ENCODE measurements at regions not wholly inside any gene's neighbourhood (a gene's known extent, or its start where the extent isn't known, plus 50 kb on each side); places are given as distances from the start of the nearest gene placed in this dataset.

DNA sequence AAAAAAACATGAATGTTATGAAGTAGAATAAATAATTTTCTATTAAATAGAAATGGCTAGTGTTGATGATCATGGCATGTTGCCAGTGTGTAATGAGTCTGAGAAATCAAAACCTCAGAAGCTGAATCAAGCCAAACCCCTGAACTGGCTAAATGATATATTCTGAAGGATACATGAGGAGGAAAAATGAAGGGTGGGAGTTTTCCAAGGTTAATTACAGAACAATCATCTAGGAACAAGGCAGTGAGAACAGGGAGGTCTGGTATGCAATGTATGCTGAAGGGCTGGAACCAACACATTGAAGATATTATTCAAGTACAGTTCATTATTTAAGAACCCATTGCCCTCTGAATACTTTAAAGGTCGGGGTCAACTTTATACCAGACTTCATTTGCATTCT lies 309.1 kb upstream of the NRIP1 start:
- Mint-ChIP-seq H3K4me1 (peaks cover 0 to 4% (median 0%) of the 10 kb centered on the region in 3 donors), H3K27me3 (peaks cover 4% of the 10 kb centered on the region), H3K9me3 (peaks cover 0 to 1% (median 0%) of the 10 kb centered on the region in 3 donors), H3K27ac (no peak overlapping the region), H3K36me3 (no peaks in the 10 kb centered on the region), H3K4me3 (no peak overlapping the region)

DNA sequence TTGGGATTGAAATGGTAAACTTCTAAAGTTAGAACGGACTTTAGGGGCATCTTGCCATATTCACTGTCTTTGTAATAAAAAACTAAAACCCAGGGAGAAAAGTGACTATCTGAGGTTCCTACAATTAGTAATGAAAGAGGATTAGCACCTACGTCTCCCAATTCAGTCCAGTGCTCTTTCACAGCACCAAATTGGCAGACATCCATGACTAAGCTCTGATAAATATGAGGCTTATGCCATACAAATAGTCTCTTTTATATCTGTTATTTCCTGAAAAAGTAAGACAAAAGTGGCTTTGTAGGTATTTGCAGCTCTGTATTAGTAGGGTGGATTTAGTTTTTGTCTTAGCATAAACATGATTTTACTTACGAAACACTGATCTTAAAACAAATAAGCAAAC lies 315.0 kb upstream of the NRIP1 start:
- Mint-ChIP-seq H3K36me3 (no peaks in the 10 kb centered on the region), H3K4me1 (no peaks in the 10 kb centered on the region), H3K4me3 (no peak overlapping the region), H3K9me3 (peaks cover 0 to 1% (median 0%) of the 10 kb centered on the region in 3 donors), H3K27ac (no peak overlapping the region), H3K27me3 (peaks cover 1% of the 10 kb centered on the region)

DNA sequence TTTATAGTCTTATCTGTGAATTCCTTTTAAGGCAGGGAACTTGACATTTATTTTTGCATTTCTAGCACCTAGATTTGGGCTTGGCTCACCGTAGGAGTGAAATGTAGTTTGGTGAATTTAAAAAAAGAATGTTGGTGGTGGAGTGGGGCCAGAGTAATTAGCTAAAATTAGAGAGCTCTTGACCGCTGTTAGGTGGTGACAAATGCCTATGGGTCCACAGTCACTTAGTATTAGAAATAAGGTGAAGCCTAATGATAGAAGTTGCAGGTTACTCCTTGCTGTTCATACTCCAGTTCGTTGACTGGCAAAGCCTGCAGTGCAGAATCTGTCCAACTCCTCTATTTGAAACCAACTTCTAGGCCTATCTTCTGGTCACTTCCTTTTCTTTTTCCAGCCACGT lies 318.8 kb upstream of the NRIP1 start:
- H3K9me3 Mint-ChIP-seq = peaks cover 0 to 6% (median 0%) of the 10 kb centered on the region in 3 donors
- H3K27ac Mint-ChIP-seq = no peak overlapping the region
- peaks cover 7% of the 10 kb centered on the region for H3K27me3 Mint-ChIP-seq
- no peak overlapping the region for H3K4me3 Mint-ChIP-seq
- no peaks in the 10 kb centered on the region for H3K36me3 Mint-ChIP-seq
- no peaks in the 10 kb centered on the region for H3K4me1 Mint-ChIP-seq

DNA sequence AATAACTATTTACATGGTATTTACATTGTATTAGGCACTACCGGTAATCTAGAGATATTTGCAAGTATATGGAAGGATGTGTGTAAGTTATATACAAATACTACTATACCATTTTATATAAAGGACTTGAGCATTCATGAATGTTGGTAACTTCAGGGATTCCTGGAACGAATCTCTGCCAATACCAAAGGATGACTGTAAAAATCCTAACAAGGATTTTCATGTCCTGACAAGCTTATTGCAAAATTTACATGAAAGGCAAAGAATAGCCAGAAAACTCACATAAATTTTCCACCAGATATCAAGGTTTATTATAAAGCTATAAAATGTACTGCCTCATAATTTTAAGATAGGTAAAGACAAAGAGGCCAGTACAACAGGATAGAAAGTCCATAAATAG lies 325.2 kb upstream of the NRIP1 start:
- Mint-ChIP-seq H3K27ac (no peak overlapping the region), H3K4me1 (peaks cover 0 to 2% (median 0%) of the 10 kb centered on the region in 3 donors), H3K9me3 (peaks cover 0 to 6% (median 3%) of the 10 kb centered on the region in 3 donors), H3K27me3 (peaks cover 6% of the 10 kb centered on the region), H3K36me3 (no peaks in the 10 kb centered on the region), H3K4me3 (no peak overlapping the region)

DNA sequence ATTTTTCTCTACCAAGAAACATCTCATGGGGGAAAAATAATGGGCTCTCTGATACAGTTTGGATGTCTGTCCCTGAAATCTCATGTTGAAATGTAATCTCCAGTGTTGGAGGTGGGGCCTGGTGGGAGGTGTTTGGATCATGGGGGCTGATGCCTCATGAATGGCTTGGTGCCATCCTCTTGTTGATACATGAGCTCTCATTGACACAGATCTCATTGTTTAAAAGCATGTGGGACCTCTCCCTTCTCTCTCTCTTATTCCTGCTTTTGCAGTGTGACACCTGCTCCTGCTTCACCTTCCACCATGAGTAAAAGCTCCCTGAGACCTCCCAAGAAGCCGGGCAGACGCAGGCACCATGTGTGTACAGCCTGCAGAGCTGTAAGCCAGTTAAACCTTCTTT lies 332.5 kb upstream of the NRIP1 start:
- Mint-ChIP-seq H3K4me1 (no peaks in the 10 kb centered on the region), H3K9me3 (peaks cover 0 to 2% (median 0%) of the 10 kb centered on the region in 3 donors), H3K4me3 (no peak overlapping the region), H3K36me3 (no peaks in the 10 kb centered on the region), H3K27me3 (no peaks in the 10 kb centered on the region), H3K27ac (no peak overlapping the region)

DNA sequence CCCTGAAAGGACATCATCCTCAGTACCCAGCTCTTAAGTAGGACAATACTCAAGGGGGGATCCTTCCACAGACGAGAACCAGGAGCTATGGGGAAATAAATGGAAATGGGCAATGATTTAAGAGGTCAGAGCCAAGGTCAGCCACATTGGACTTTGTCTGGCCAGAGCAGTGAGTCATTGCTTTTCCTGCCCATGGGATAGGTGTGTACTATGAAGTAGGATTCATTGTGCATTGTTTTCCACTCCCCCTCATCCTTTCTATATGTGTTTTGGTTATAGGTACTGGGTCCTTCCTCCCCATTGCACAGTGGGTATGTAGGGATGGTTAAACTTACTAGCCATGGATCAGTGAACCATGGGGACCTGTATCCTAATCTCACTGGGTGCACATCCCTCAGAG lies 328.9 kb upstream of the USP25 start:
- H3K4me1 Mint-ChIP-seq = no peaks in the 10 kb centered on the region
- no peak overlapping the region for H3K4me3 Mint-ChIP-seq
- no peak overlapping the region for H3K27ac Mint-ChIP-seq
- no peaks in the 10 kb centered on the region for H3K36me3 Mint-ChIP-seq
- no peaks in the 10 kb centered on the region for H3K27me3 Mint-ChIP-seq
- H3K9me3 Mint-ChIP-seq = peaks cover 0 to 2% (median 0%) of the 10 kb centered on the region in 3 donors

DNA sequence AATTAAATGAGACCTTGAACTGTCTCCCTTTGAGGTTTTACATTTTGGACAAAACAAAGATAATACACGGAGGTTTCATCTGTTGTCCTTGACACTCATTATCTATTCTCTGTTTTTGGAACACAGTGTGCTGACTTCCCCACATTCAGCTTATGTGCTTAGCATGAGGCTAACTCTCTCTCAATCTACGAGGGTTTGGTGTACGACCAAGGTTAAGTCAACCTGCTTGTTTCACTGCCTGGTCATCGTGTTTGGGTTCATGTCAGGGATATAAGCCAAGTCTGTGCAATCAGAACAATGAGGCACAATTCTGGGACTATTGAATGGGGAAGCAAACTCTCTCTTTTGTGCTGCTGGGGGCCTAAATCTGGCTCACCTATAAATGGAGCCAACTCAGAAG lies 328.5 kb upstream of the USP25 start:
- no peaks in the 10 kb centered on the region for H3K4me1 Mint-ChIP-seq
- no peaks in the 10 kb centered on the region for H3K36me3 Mint-ChIP-seq
- no peaks in the 10 kb centered on the region for H3K27me3 Mint-ChIP-seq
- no peak overlapping the region for H3K4me3 Mint-ChIP-seq
- peaks cover 0 to 2% (median 0%) of the 10 kb centered on the region in 3 donors for H3K9me3 Mint-ChIP-seq
- no peak overlapping the region for H3K27ac Mint-ChIP-seq

DNA sequence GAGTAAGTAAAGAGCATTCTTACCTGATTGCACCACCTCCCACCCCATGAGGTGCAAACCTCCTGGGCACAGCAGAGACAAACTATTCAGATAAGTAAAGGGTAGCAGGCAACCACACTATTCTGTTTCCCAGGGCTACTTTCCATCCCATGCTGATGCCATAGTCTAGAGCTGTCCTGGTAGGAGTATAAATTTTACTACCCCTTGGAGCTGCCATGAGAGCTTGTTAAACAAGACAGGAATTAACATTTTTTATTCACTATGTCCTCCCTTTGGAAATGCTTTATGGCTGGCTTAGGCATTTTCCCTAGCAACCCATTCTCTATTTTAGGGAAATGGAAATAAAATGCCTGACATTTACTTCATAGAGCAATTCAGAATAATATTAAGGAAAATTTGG lies 324.6 kb upstream of the USP25 start:
- H3K4me3 Mint-ChIP-seq = no peak overlapping the region
- no peak overlapping the region for H3K27ac Mint-ChIP-seq
- no peaks in the 10 kb centered on the region for H3K4me1 Mint-ChIP-seq

DNA sequence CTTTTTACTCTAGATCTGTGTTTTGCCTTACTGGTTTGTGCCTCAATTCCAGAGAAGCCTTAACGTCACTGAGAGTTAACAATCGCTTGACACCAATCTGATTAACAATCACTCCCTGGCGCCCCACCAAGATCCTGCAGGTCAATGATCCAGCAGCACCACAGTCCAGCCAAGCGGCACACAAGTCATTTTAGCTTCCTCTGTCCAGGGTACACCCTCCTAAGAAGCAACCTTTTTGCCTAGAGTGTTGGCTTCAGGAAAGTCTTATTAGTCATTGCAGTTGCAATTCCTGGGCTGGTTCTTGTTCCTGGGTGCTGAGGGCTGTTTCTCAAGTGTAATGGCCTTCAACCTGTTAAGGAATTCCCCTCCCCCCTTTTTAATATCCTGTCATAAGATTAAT lies 323.0 kb upstream of the USP25 start:
- H3K27ac Mint-ChIP-seq = no peak overlapping the region
- no peak overlapping the region for H3K4me3 Mint-ChIP-seq
- no peaks in the 10 kb centered on the region for H3K36me3 Mint-ChIP-seq
- peaks cover 0 to 5% (median 0%) of the 10 kb centered on the region in 3 donors for H3K9me3 Mint-ChIP-seq
- no peaks in the 10 kb centered on the region for H3K4me1 Mint-ChIP-seq
- H3K27me3 Mint-ChIP-seq = no peaks in the 10 kb centered on the region

More for the DNA sequence above, 324.6 kb upstream of the USP25 start:
- Mint-ChIP-seq H3K36me3 (no peaks in the 10 kb centered on the region), H3K27me3 (no peaks in the 10 kb centered on the region), H3K9me3 (peaks cover 0 to 2% (median 0%) of the 10 kb centered on the region in 3 donors)

DNA sequence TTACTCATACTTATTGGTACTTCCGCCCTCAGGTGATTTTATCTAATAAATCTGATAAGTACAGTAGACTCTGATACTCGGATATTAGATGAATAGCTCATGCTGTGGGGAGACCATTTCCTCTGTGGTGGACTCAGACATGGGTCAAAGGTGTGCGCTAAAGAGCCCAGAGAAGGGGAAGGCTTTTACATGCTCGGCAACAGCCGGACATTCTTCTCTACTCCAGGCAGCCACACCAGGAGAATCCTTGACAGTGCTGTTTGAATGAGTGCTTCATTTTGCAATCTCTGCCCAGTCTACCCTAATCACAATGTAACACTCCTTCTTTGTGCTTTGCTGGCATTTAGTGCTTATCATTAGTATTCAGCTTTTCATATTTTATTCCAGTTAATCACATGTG lies 322.2 kb upstream of the USP25 start:
- H3K4me1 Mint-ChIP-seq = no peaks in the 10 kb centered on the region
- H3K27ac Mint-ChIP-seq = no peak overlapping the region
- no peaks in the 10 kb centered on the region for H3K27me3 Mint-ChIP-seq
- no peak overlapping the region for H3K4me3 Mint-ChIP-seq
- no peaks in the 10 kb centered on the region for H3K36me3 Mint-ChIP-seq
- H3K9me3 Mint-ChIP-seq = peaks cover 0 to 9% (median 3%) of the 10 kb centered on the region in 3 donors

DNA sequence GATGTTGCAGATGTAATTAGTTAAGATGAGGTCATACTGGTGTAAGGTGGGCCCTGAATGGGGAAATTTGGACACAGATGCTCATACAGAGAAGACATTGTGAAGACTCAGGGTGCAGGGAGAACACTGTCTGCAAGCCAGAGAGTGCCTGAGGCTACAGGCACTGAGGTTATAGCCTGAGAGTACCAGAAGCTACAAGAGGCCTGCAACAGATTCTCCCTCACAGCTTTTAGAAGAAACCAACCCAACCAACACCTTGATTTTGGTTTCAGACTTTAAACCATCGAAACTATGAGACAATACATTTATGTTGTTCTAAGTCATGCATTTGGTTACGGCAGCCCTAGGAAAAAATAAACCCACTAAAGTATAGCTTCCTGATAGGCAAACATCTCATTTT lies 321.7 kb upstream of the USP25 start:
- H3K36me3 Mint-ChIP-seq = no peaks in the 10 kb centered on the region
- H3K4me1 Mint-ChIP-seq = no peaks in the 10 kb centered on the region
- no peak overlapping the region for H3K27ac Mint-ChIP-seq
- H3K27me3 Mint-ChIP-seq = no peaks in the 10 kb centered on the region
- no peak overlapping the region for H3K4me3 Mint-ChIP-seq
- H3K9me3 Mint-ChIP-seq = peaks cover 0 to 9% (median 3%) of the 10 kb centered on the region in 3 donors

DNA sequence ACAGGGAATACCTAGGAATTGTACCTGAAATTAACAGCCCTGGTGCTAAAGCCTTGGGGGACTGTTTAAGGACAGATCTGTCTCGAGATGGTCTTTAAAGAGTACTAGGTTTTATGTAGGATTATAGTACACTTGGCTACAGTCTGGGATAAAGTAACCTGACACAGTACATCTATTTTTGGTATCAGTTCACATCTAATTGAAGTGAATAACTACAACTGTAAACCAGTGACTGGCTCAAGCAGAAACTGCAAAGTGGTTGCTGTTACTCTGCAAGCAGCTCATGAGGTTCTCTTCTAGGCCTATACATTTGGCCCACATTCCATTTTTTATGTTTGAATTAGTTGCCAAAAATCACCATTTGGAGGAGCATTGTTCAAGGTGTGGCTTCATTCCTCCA lies 320.8 kb upstream of the USP25 start:
- H3K9me3 Mint-ChIP-seq = peaks cover 0 to 9% (median 3%) of the 10 kb centered on the region in 3 donors
- no peaks in the 10 kb centered on the region for H3K4me1 Mint-ChIP-seq
- no peak overlapping the region for H3K4me3 Mint-ChIP-seq
- no peak overlapping the region for H3K27ac Mint-ChIP-seq
- no peaks in the 10 kb centered on the region for H3K27me3 Mint-ChIP-seq
- H3K36me3 Mint-ChIP-seq = no peaks in the 10 kb centered on the region

DNA sequence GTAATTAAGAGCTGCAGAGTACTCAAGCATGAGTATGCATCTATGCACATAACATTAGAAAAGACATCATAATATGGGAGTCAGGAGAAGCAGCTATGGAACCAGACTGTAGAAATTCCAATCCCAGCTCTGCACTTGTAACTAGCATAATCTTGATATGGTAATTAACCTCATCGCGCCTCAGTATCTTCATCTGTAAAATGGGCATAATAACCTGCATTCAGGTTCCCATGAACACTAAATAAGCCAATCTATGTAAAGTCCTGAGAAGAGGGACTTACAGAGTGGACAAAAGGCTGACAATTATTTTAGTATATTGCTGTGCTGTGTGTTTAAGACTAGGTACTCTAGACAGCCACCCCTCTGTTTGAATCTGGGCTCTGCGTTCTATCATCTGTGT lies 318.9 kb upstream of the USP25 start:
- no peaks in the 10 kb centered on the region for H3K36me3 Mint-ChIP-seq
- H3K27me3 Mint-ChIP-seq = no peaks in the 10 kb centered on the region
- H3K4me1 Mint-ChIP-seq = no peaks in the 10 kb centered on the region
- no peak overlapping the region for H3K27ac Mint-ChIP-seq
- no peak overlapping the region for H3K4me3 Mint-ChIP-seq
- H3K9me3 Mint-ChIP-seq = peaks cover 0 to 7% (median 3%) of the 10 kb centered on the region in 3 donors

DNA sequence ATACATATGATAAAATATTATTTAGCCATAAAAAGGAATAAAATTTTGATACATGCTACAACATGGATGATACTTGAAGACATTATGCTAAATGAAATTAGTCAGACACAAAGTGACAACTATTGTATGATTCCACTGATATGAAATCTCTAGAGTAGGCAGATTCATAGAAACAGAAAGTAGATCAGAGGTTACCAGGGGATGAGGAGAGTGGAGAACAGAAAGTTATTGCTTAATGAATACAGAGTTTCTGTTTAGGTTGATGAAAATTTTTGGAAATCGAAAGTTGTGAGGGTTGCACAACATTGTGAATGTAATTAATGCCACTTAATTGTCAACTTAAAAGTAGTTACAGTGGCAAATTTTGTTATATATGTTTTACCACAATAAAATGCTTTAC lies 315.7 kb upstream of the USP25 start:
- no peak overlapping the region for H3K27ac Mint-ChIP-seq
- H3K27me3 Mint-ChIP-seq = no peaks in the 10 kb centered on the region
- no peak overlapping the region for H3K4me3 Mint-ChIP-seq
- no peaks in the 10 kb centered on the region for H3K4me1 Mint-ChIP-seq
- no peaks in the 10 kb centered on the region for H3K36me3 Mint-ChIP-seq
- H3K9me3 Mint-ChIP-seq = peaks cover 0 to 7% (median 3%) of the 10 kb centered on the region in 3 donors

DNA sequence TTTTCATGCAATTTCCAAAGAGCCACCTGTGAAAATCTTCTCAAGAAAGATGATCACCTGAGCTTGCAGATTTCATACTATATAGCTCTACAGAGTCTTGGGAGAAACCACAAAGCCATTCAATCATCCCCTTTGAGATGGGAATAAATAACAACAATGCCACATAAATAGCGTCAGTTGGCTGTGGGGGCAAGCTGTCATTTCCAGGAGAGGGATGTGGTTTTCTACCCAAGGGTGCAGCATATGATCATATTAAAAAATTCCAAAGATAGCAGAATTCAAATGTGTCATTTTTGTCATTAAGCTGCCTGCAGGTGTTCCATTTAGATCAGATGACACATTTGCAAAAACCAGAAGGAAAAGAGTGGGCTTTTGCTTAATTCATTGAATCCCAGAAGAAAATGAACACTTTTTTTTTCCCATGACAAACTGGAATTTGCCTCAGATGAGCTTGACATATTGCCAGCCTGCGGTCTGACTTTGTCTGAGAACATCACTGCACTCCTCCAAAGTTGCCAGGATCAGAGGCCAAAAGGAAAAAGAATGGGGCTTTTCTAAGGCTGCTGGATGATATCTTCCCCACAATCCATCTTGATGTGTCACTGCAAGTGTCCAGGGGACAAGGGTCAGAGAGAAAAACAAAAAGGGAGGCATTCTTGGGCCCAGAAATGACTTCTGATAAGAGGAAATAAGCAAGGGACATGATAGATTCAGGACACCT lies 314.1 kb upstream of the USP25 start:
- no peaks in the 10 kb centered on the region for H3K4me1 Mint-ChIP-seq
- H3K27ac Mint-ChIP-seq = no peak overlapping the region
- no peaks in the 10 kb centered on the region for H3K27me3 Mint-ChIP-seq
- no peaks in the 10 kb centered on the region for H3K36me3 Mint-ChIP-seq
- no peak overlapping the region for H3K4me3 Mint-ChIP-seq
- peaks cover 0 to 7% (median 3%) of the 10 kb centered on the region in 3 donors for H3K9me3 Mint-ChIP-seq

DNA sequence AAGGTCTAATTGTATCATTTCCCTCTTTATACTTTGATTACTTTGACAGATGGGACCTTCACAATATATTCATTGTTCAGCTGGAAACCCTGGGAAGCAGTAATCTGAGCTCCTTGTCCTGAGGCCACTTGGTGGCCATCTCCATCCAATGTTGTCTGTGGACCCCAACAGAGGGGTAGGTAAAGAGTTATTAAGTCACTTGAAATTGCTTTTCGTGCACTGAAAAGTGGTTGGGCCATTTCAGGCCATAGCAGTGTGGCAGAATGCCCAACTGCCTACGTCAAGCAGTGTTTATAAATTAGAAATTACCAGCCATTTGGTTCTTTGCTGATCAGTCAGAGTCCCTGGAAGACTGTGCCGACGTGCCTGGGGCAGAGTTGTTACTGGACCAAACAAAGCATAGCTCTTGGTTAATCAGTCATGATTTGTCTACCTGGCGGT lies 308.3 kb upstream of the USP25 start:
- Mint-ChIP-seq H3K9me3 (no peaks in the 10 kb centered on the region), H3K4me3 (no peak overlapping the region), H3K27me3 (peaks cover 5% of the 10 kb centered on the region), H3K36me3 (no peaks in the 10 kb centered on the region), H3K27ac (no peak overlapping the region), H3K4me1 (no peaks in the 10 kb centered on the region)

All from IgD-negative memory B cell (primary cell).